Activated CD8-positive, alpha-beta T cell treated with anti-CD3 and anti-CD28 coated beads for 36 hours (primary cell): ENCODE measurements at regions not wholly inside any gene's neighbourhood (a gene's known extent, or its start where the extent isn't known, plus 50 kb on each side); places are given as distances from the start of the nearest gene placed in this dataset.

Source experiments
- ATAC-seq: fragments of 200-7000 bp; cut with Tn5 transposase; one replicate; pipeline ENCODE4 v1.10.0; 2021; ENCODE audit warnings: mild to moderate bottlenecking, moderate library complexity
- CTCF ChIA-PET: fragments of 350-600 bp; sonication (Branson Sonifier 250); formaldehyde crosslinking; loops from one replicate; lab custom pipeline; 2021; ENCODE audit warnings: antibody characterized with exemption; lab: Charles Lee
- POLR2A ChIA-PET: fragments of 350-600 bp; sonication (Branson Sonifier 250); formaldehyde crosslinking; loops from one replicate; lab custom pipeline; 2021; ENCODE audit warnings: antibody characterized with exemption; lab: Charles Lee
- DNase-seq: peaks from one replicate; pipeline ENCODE4 v3.0.0-alpha.2; 2020
- H3K27ac Mint-ChIP-seq: one replicate; pipeline ENCODE4 v1.8.0; 2021; ENCODE audit warnings: mild to moderate bottlenecking, mixed read lengths
- H3K27me3 Mint-ChIP-seq: one replicate; pipeline ENCODE4 v1.8.0; 2021; ENCODE audit warnings: mixed read lengths
- H3K36me3 Mint-ChIP-seq: one replicate; pipeline ENCODE4 v1.8.0; 2021; ENCODE audit warnings: low read depth, mixed read lengths
- H3K4me1 Mint-ChIP-seq: one replicate; pipeline ENCODE4 v1.8.0; 2021; ENCODE audit warnings: low read depth, mixed read lengths
- H3K4me3 Mint-ChIP-seq: one replicate; pipeline ENCODE4 v1.8.0; 2021; ENCODE audit warnings: mild to moderate bottlenecking, moderate library complexity, mixed read lengths
- H3K9me3 Mint-ChIP-seq: one replicate; pipeline ENCODE4 v1.8.0; 2021; ENCODE audit warnings: mixed read lengths
- intact Hi-C: fragments of 100-400 bp; cut with micrococcal nuclease; formaldehyde crosslinking; loops from one replicate; pipeline ENCODE4 v1.10.0; 2022
- TF ChIP-seq, protein P1 (sequence below): fragments of 200-600 bp; IDR thresholded peaks from one replicate; pipeline ENCODE4 v1.8.0; 2022; ENCODE audit warnings: antibody characterized with exemption, mild to moderate bottlenecking

DNA sequence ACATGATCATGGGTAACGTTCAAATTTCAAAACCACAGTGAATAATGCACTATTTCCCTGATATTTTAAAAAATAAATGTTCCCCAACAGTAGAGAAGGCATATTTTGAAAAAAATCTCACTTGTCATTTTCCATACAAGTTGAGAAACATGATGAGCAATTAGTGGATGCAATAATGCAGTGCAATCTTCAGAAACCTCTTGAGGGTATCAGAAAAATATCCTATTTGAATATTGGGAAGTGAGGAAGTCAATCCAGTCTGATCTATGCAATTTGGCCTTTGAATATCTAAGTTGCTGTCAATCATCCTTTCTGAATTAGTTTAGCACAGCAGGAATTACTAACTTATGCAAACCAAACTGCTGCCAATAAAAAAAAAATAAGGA is 776.8 kb downstream of the PCDH18 start:
- ChIA-PET CTCF (no interaction called here), POLR2A (no interaction called here)
- TF ChIP-seq, protein P1, sequence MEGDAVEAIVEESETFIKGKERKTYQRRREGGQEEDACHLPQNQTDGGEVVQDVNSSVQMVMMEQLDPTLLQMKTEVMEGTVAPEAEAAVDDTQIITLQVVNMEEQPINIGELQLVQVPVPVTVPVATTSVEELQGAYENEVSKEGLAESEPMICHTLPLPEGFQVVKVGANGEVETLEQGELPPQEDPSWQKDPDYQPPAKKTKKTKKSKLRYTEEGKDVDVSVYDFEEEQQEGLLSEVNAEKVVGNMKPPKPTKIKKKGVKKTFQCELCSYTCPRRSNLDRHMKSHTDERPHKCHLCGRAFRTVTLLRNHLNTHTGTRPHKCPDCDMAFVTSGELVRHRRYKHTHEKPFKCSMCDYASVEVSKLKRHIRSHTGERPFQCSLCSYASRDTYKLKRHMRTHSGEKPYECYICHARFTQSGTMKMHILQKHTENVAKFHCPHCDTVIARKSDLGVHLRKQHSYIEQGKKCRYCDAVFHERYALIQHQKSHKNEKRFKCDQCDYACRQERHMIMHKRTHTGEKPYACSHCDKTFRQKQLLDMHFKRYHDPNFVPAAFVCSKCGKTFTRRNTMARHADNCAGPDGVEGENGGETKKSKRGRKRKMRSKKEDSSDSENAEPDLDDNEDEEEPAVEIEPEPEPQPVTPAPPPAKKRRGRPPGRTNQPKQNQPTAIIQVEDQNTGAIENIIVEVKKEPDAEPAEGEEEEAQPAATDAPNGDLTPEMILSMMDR = no peak
- intact Hi-C loops = no loop called here
- Mint-ChIP-seq H3K4me3 (no peak overlapping the region), H3K36me3 (no peaks in the 10 kb centered on the region), H3K27ac (no peak overlapping the region), H3K27me3 (no peaks in the 10 kb centered on the region), H3K4me1 (no peaks in the 10 kb centered on the region), H3K9me3 (no peaks in the 10 kb centered on the region)
- ATAC-seq = no peak
- no peak for DNase-seq

DNA sequence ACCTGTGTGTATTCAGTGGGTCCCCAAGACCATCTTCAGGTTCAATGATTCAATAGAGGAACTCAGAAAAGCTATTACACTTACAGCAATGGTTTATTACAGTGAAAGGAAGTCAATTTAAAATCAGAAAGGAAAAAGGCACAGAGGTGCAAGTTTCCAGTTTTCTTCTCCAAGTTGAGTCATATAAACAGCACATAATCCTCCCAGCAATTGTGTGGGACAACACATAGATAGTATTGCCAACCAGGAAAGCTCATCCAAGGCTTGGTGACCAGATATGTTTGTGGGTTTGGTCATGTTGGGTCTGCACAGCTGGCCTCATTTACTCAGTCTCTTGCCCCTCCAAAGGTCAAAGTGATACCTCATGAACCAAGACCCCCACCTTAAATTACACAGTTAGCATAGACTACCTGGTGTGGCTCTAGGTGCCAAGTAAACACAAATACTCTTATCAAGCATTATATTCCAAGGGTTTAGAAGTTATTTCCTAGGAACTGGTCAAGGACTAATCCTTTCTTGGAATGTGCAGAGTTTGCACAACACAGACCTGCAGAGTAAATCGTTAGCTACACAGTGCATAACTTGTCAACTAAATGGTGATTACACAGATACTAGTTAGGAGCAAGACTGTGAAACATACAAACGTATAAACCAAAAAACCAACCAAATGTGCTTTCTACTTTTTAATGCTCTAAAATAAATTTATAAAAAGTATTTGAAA is 777.3 kb downstream of the PCDH18 start:
- Mint-ChIP-seq H3K27me3 (no peaks in the 10 kb centered on the region), H3K4me1 (no peaks in the 10 kb centered on the region), H3K36me3 (no peaks in the 10 kb centered on the region), H3K4me3 (no peak overlapping the region), H3K9me3 (no peaks in the 10 kb centered on the region), H3K27ac (no peak overlapping the region)
- ATAC-seq (no peak), DNase-seq (no peak)
- TF ChIP-seq, protein P1 = no peak
- POLR2A ChIA-PET = no interaction called here
- intact Hi-C loops = no loop called here
- CTCF ChIA-PET = no interaction called here

DNA sequence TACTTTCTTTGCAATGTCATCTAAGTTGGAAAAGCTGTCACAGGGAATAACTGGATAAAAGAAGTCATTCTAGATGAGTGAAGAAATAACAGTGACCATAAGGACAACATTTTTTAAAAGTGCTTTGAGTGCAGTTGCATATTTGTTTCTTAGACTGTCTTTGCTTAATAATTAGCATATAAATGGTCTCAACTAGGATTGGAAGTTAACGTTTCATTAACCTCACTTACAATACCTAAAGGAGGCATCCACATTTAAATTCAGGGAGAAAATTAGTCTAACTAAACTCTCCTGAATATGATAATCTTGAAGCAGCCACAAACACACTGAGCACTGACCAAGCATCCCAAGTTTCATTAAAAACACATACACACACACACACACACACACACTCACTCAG is 780.7 kb downstream of the PCDH18 start:
- intact Hi-C loops = no loop called here
- DNase-seq = no peak
- no peaks in the 10 kb centered on the region for H3K4me1 Mint-ChIP-seq
- H3K36me3 Mint-ChIP-seq = no peaks in the 10 kb centered on the region
- H3K27me3 Mint-ChIP-seq = no peaks in the 10 kb centered on the region
- ChIA-PET POLR2A (no interaction called here), CTCF (no interaction called here)
- H3K4me3 Mint-ChIP-seq = no peak overlapping the region
- H3K9me3 Mint-ChIP-seq = peaks cover 4% of the 10 kb centered on the region
- no peak overlapping the region for H3K27ac Mint-ChIP-seq
- TF ChIP-seq, protein P1 = no peak
- no peak for ATAC-seq

DNA sequence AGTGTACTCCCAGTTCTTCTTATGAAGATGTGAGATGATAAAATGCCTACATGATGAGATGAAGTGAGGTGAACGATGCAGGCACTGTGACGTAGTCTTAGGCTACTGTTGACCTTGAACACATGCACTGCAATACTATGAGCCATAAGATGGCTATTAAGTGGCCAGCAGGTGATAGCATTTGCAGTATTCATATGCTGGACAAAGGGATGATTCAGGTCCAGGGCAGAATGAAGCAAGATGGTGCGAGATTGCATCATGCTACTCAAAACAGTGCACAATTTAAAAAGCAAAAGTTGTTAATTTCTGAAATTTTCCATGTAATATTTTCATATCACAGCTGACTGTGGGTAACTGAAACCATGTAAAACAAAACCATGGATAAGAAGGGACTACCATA is 781.4 kb downstream of the PCDH18 start:
- H3K27me3 Mint-ChIP-seq = no peaks in the 10 kb centered on the region
- no peak overlapping the region for H3K27ac Mint-ChIP-seq
- POLR2A ChIA-PET = no interaction called here
- DNase-seq (no peak), ATAC-seq (no peak)
- CTCF ChIA-PET = no interaction called here
- H3K4me3 Mint-ChIP-seq = no peak overlapping the region
- no peaks in the 10 kb centered on the region for H3K4me1 Mint-ChIP-seq
- TF ChIP-seq, protein P1 = no peak
- H3K36me3 Mint-ChIP-seq = no peaks in the 10 kb centered on the region
- intact Hi-C loops = no loop called here
- peaks cover 4% of the 10 kb centered on the region for H3K9me3 Mint-ChIP-seq

DNA sequence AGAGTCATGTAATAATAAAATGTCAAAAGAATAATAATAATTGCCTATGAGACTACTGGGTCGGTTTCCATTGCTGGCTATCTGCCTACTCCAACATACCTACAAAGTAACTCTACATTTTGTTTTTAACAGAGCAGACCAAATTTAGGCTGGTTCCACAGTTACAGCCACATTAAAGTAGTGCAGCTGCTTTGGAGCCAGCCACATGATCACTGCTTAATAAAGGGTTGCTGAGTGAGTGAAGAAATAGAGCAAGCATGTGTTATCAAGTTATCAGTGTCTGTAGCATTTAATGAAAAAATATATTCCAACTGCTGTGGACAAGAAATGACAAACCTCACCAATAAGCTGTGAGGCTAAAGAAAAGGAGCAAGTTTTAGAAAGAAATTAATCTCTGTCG is 782.3 kb downstream of the PCDH18 start:
- DNase-seq (no peak), ATAC-seq (no peak)
- intact Hi-C loops = no loop called here
- no peaks in the 10 kb centered on the region for H3K36me3 Mint-ChIP-seq
- ChIA-PET POLR2A (no interaction called here), CTCF (interaction anchor here (1.2 kb wide), 1 partner anchor 9 kb away, joined by 3 read pairs; no protein-coding TSS in a partner anchor)
- no peak overlapping the region for H3K4me3 Mint-ChIP-seq
- no peaks in the 10 kb centered on the region for H3K4me1 Mint-ChIP-seq
- peaks cover 4% of the 10 kb centered on the region for H3K9me3 Mint-ChIP-seq
- TF ChIP-seq, protein P1 = no peak
- no peak overlapping the region for H3K27ac Mint-ChIP-seq
- H3K27me3 Mint-ChIP-seq = no peaks in the 10 kb centered on the region
